NCI-H2196 treated with DMSO at 0.1 percent for 48 hours (cell line): ENCODE measurements at regions not wholly inside any gene's neighbourhood (a gene's known extent, or its start where the extent isn't known, plus 50 kb on each side); places are given as distances from the start of the nearest gene placed in this dataset.
"Not testable (repeated sequence)": the region's sequence is repeated elsewhere in the genome, so short reads cannot be mapped to it uniquely, and the experiment has no call there.

Experiments
- DNase-seq: peaks from one replicate; lab custom pipeline; 2025; ENCODE audit not compliant: unreplicated experiment; lab: John Stamatoyannopoulos, UW

DNA sequence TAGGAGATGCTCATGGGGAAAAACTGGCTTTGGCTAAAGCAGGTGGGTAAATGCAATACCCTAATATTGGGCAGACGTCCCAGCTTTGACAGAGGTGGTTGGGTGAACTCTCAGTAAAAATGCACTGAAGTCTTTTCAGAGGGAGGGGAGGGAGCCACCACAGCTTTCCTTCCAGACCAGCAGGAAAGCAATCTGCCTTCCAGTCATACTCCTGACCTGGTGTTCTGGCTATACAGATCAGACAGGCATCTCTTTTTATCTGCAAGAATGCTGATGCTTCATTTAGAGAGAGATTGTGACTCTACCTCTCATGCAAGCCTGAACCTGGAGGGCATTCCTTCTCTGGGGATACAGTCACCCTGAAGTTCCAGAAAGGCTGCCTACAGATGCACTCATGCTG, 52.6 kb upstream of the ICA1 start:
- no peak for DNase-seq

DNA sequence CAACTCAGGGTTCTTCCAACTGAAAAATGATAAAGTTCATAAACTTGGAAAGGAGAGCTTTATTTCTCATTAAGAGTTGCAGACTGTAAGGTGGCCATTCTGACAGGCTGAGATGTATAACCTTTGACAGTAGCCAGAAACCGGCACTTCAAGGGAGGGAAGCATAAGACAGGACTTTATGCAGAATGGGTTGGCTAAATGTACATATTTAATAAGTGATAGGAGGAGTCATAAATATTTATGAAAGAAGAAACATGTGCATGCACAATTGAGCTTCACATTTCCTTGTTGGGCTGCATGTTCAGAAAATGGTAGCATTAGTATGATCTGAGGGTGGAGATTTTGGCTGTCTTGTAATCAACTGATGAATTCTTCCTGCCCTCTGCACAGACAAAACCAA, 57.1 kb upstream of the ICA1 start:
- no peak for DNase-seq

DNA sequence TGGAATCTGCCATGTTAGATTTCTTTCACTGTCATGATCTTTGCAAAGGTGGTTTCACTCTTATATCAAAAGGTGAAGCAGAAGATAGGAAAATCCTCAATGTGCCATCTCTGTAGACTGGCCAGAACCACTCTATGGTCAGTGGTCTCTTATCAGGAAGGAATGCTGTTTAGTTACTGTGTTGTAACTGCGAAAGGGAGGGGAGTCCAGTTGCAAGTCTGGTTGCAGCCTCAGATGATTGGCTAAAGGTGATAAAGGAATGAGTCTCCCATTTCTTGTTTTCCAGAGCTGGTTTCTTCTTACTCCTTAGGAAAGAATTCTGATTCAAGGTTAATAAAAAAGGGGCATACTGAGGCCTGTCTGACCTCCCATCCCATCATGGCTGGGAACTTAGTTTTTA, 58.2 kb upstream of the ICA1 start:
- no peak for DNase-seq

DNA sequence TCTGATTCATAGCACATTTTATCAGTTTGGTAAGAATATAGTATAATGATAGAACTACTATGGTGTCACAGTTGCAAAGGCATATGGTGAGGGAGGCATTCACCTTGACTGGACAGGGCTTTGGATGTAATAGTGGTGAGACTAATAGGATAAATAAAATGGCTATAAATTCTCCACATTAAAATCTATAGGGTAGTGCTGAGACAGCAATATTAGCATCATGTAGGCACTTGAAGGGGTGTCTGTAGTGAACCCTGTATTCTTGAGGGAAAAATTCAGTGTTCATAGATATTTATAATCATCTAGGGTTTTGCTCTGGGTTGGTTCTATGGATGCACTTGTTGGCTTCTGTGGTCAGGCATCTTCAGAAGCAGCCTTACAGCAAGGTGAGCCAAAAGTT, 59.3 kb upstream of the ICA1 start:
- no peak for DNase-seq

DNA sequence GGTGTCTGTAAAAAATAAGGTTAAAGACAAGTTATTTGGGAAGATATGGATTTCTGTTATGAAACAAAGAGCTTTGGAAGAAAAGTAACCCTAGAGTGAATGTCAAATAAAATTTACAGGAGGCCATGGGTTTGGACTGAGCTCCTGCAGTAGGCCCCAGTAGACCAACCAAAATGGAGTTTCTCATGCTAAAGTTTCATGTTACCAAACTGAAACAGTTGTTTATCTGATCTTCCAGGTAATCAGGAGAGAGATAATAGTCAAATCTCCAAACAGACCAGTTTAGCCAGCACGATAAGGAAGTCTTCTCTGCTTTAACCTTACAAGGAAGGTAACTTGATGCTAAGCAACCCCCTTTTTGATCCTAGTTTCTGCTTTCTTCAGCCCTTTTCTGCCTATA, 60.7 kb upstream of the ICA1 start:
- no peak for DNase-seq

DNA sequence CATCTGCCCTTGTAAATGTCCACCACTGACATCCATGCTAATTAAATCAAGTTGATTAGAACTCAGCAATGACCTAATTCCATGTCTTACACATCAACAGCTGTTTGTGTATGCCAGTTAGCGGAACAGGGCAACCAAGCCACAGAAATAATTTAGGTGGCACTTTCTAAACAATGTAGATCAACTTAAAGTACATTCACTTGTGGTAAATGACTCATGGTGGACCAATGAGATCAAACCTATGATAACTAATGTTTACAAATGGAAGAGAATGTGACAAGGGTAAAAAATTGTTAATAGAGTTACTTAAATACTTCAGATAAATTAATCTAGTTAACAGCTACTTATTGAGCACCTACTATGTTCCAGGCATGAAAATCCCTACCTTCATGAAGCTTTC, 63.1 kb upstream of the ICA1 start:
- DNase-seq, result no peak

DNA sequence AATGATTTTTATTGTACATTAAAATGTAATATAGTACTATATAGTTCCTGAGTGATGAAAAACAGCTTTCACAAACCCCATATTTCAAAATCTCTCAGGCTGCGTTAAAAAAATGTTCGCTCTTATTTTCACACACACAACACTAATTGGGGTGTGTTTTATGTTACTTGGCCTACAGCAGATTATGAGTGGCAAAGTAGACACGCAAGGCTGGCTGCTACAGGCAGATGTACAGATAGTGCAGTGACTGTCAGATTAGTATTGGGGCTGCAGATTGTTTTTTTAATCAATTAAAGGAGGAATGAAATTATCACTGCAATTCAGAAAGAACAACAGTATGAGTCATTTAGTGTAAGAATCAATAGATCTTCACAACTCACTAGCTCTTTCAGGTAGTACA, 65.2 kb upstream of the ICA1 start:
- no peak for DNase-seq

DNA sequence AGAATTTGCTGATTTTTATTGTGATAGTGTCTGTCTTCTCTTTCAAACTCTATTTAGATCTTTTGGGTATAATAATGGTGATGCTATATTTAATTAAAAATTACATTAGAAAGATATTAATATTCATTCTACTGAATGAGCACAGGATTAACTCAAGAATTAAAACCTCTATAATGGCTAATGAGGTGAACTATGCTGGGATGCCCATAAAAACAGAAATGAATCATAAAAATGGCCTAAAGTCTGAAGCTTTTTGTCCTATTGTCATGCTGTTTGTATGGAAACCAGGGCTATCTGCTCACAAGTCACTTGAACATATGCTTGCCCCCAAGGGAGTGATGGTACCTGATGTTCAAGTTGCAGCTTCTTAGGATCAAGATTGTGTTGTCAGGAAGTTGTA, 76.2 kb upstream of the ICA1 start:
- DNase-seq, result no peak

DNA sequence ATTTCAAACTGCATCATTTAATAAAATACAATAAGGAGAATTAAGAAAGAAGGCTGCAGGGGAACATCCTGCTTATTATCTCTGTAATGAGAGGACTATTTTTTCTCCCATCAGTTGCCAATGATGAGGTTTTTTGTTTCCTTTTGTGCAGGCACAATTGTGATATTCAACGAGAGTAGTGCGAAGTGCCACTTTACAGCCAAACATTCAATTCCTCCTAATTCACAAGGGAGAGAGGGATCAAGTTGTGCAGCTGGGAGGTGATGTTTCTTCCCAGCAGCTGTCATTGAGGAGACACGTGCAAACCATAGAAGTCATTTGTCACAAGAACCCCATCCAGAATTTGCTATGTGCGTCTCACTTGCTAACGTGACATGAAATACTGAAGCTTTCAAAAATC, 81.6 kb upstream of the ICA1 start:
- DNase-seq, result no peak

DNA sequence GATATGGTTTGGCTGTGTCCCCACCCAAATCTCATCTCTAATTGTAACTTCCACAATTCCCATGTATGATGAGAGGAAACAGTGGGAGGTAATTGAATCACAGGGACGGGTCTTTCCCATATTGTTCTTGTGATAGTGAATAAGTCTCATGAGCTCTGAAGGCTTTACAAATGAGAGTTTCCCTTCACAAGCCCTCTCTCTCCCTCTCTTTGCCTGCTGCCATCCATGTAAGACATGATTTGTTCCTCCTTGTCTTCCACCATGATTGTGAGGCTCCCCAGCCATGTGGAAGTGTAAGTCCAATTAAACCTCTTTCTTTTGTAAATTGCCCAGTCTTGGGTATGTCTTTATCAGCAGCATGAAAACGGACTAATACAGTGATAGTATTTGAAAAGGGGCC, 85.4 kb upstream of the ICA1 start:
- not testable (repeated sequence) for DNase-seq

DNA sequence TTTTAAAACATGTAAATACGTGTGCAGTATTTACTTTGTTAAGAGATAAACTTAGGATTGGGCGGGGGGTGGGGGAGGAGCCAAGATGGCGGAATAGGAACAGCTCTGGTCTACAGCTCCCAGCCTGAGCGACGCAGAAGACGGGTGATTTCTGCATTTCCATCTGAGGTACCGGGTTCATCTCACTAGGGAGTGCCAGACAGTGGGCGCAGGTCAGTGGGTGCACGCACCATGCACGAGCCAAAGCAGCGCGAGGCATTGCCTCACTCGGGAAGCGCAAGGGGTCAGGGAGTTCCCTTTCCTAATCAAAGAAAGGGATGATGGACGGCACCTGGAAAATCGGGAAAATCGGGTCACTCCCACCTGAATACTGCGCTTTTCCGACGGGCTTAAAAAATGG, 81.8 kb upstream of the NXPH1 start:
- DNase-seq, result not testable (repeated sequence)

DNA sequence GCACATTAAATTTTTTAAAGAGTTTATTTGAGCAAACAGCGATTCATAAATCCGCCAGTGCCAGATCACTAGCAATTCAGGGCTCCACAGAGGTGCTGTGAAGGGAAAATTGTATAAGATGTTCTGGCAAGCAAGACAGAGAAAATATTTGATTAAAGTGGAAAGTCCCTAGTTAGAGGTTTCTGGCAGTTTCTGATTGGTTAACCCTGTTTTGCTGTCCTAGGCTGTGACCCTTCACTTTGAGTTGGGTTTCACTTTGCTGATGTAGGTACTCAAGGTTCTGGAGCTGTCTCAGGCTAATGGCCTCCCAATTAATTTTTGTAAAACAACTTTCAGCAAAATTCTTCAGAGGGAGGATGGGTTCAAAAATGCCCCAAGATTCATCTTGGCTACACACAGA, 79.4 kb upstream of the NXPH1 start:
- DNase-seq, result no peak

DNA sequence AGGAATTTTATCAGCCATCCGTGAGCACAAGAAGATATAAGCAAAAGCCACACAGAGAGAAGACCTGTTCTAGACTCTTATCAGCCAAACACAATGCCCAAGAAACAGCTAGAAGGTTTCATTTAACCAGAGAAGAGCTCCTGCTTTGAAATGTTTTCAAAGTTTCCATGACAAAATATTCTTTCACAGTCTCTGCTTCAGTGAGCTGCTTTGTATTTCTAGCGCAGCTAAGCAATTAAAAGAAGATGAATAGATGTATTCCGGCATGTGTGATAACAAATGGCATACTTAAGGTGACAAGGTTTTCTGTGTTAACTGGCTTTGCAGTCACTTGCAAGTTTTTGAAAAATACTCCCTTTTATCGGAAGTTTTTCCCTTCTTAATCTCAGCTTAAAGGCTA, 78.9 kb upstream of the NXPH1 start:
- no peak for DNase-seq

DNA sequence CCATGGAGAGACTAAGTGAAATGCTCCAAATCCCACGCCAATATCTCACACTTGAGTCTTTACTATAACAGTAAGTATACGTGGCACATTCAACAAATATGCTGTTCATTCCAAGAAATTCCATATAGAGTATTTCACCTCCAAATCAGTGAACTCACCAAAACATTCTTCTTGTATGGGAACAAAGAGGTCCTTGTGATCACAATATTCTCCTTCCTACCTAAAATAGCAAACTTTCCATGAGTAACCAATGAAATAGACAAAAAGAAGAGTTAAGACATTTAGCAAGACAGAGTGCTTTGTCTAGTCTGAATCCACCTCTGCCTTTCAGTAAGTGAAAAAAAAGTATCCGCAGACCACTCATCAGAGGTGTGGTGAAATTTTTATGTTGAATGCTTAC, 77.3 kb upstream of the NXPH1 start:
- DNase-seq, result no peak

DNA sequence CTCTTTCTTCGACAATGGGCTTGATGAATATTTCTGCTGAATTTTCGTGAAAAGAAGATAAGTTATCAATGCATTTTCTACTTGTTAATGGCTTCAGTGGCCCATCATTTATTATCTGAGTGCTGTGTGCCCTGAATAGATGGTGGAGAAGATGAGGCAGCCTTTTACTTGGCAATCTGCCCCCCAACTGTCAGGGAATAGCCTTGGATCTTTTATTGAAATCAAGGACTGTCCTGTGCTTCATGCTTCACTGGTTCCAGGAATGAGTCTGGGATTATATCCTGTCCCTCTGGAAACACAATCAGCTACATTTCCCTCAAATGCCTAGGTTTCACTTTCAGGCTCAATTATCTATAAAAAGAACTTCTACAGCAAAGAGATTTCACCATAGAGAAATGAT, 75.9 kb upstream of the NXPH1 start:
- no peak for DNase-seq

DNA sequence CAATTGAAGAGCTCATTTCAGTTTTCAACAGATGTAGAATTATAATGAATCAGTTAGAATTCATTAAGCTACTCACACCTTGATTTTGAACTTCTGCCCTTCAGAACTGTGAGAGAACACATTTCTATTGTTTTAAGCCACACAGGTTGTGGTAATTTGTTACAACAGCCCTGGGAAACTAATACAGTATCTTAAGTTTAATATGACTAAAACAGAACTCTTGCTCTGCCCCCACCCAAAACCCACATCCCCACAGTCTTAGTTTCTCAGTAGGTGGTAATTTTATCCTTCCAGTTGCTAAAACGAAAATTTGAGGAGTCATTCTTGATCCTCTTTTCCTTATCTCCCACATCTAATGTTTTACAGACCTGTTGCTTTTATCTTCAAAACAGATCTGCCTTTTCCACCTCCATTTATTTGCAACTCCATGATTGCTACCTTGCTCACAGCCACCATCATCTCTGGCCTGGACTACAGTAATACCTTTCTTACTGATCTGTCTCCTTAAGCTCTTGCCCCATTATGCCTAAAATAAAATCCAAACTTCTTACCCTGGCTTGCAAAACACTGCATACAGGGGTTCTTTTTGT, 72.8 kb upstream of the NXPH1 start:
- no peak for DNase-seq

DNA sequence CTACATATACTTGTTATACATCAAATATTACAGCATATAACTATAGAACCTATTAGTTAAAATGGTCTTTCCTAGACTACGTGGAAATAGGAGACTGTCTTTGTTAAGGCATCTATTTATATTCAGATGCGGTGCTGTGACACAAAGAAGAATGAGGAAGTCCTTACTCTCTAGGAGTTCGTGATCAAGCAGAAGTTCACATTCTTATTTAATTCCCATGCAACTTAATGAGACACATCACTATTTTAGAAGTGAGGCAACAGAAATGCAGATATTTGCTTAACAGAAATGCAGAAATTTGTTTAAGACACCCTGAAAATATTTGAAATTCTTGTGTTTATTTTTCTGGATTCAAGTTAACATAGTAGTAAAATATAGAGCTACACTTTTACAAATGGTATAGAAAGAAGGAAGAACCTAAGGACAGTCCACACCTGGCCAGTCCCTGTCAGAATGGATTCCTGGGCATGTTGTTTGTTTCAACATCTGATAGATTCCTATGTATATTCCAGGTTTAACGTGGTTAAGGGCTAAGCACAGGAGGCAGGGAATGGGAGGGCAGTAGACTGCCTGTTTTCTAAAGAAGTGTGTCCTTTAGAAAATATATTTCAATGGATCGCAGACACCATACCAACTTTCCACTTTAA, 70.6 kb upstream of the NXPH1 start:
- DNase-seq, result no peak

DNA sequence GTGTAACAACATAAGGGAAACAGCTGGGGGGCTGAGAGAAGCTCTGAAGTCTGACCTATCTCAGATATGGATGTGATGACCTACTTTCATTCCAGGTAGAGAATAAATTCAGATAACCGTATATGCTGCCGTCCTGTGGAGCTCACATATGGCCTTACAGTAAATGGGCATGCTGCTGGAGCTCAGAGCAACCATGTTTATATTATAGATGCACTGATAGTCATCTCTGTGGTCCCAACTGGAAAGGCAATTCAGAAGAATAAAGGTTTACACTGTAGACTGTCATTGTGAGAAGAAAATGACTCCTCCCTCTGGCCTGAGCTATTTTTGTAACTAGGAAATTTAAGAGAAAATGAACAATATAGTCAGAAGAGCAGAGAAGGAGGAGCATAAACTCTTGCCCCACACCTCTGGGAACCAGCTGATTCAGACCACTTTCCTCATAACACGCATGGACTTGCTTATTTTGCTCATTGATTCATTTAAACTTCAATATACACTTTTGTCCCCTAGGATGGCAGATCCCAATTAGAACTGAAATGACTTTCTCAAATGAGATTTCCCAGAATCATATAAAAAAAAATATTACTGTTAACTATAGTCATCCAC, 69.9 kb upstream of the NXPH1 start:
- DNase-seq, result no peak

DNA sequence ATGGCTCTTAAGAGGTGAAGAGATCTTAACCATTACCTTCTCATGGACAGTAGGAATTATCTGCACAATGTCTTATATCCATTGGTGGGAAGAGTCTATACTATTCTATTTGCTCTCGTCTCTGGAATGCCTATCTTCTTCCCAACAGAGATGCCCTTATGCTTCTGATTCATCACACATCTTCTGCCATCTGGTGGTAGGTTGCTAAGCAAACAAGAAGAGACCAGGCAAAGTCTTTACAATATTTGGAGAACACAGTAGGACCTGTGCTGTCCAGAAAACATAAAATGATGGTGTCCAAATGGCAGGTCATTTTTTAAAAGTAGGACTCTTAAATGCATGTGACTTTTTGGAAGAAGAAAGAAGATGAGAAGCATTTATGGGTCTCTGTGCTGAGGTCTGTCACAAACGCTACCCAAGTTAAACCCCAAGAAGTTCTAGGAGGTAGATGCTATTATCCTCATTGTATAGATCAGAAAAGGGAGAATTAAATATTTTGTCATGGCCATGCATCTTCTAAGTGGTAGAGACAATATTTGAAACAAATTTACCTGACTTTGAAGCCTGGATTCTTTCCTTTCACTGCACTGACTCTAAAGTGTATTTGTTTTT, 67.8 kb upstream of the NXPH1 start:
- DNase-seq, result peak; percentile 9

DNA sequence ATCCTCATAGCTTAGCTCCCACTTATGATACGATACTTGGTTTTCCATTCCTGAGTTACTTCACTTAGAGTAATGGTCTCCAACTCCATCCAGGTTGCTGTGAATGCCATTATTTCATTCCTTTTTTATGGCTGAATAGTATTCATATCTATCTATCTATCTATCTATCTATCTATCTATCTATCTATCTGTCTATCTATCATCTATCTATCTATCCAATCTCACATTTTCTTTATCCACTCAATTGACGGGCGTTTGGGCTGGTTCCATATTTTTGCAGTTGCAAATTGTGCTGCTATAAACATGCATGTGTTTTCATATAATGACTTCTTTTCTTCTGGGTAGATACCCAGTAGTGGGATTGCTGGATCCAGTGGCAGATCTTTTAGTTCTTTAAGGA, 65.4 kb upstream of the NXPH1 start:
- DNase-seq, result not testable (repeated sequence)

DNA sequence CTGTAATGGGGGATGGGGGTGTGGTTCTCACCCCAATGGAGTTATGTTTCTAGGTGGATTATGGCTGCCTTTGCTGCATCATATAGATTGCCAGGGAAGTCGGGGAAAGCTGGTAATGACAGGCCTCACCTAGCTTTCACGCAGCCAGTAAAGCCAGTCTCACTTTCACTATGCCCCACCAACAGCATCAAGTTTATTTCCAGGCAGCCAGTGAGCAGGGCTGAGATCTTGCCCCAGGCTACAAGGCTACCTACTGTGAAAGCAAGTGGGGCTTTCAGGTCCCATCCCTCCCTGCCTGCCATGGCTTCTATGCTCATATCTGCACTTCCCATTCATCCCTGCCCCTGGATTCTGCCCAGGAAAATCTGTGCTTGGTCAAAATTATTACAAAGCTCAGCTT, 61.7 kb upstream of the NXPH1 start:
- no peak for DNase-seq

DNA sequence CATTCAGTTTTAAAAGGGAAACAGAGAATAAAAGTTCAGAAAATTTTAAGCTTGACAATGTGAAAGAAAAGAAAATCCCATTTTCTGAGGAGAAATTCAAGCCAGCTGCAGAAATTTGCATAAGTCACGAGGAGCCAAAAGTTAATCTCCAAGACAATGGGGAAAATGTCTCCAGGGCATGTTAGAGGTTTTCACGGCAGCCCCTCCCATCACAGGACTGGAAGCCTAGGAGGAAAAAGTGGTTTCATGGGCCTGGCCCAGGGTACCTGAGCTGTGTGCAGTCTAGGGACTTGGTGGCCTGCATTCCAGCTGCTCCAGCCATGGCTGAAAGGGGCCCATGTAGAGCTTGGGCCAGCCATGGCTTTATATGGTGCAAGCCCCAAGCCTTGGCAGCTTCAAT, 59.6 kb upstream of the NXPH1 start:
- no peak for DNase-seq
